Transverse colon (tissue), 4 donors: ENCODE measurements at regions not wholly inside any gene's neighbourhood (a gene's known extent, or its start where the extent isn't known, plus 50 kb on each side); places are given as distances from the start of the nearest gene placed in this dataset.
A peak's percentile ranks its signal among the peaks of the same experiment; 100 is the strongest.

ENCODE experiments used
- DNase-seq: peaks from one replicate; pipeline ENCODE4 v3.0.0-alpha.2; 2019
- H3K27ac ChIP-seq, 4 donors: fragments of 200-600 bp; sonication (generic); 2 replicates each; pipeline ENCODE4 v1.5.1; 2016 to 2018; ENCODE audit warnings: inconsistent platforms in 4 of 4
- H3K27me3 ChIP-seq: fragments of 200-600 bp; sonication (generic); 2 replicates; pipeline ENCODE4 v1.5.1; 2017; ENCODE audit warnings: inconsistent platforms
- H3K36me3 ChIP-seq, 4 donors: fragments of 200-600 bp; sonication (generic); 2 replicates each; pipeline ENCODE4 v1.5.1; 2017 to 2019; ENCODE audit warnings: inconsistent platforms in 4 of 4
- H3K4me1 ChIP-seq, 4 donors: fragments of 200-600 bp; sonication (generic); 2 replicates each; pipeline ENCODE4 v1.5.1; 2017 to 2020; ENCODE audit warnings: inconsistent platforms in 4 of 4
- H3K4me3 ChIP-seq, 4 donors: fragments of 200-600 bp; sonication (generic); 1 replicate in 1 of 4; 2 replicates in 3 of 4; pipeline versions ENCODE4 v1.5.1 to v1.6.1; 2017 to 2019; ENCODE audit warnings: inconsistent platforms in 4 of 4
- H3K9me3 ChIP-seq, 2 donors: fragments of 200-600 bp; sonication (generic); 2 replicates each; pipeline ENCODE4 v1.5.1; 2017 to 2019; ENCODE audit warnings: inconsistent platforms in 2 of 2
- EP300 ChIP-seq: sonication (generic); formaldehyde crosslinking; IDR thresholded peaks from one replicate; pipeline ENCODE4 v1.6.1; 2017; ENCODE audit warnings: antibody characterized with exemption, low read depth
- POLR2A ChIP-seq: fragments of 450-650 bp; IDR thresholded peaks from one replicate; pipeline ENCODE4 v1.6.1; 2016; ENCODE audit warnings: antibody characterized with exemption, mild to moderate bottlenecking, moderate library complexity
- POLR2AphosphoS5 ChIP-seq, 3 donors: sonication (generic); formaldehyde crosslinking; IDR thresholded peaks; one replicate each; pipeline ENCODE4 v1.6.1; 2016; ENCODE audit warnings: antibody characterized with exemption in 3 of 3
- WGBS, 2 donors: methylation state at CpG; one replicate each; pipeline ENCODE4 v1.1.5; 2018; ENCODE audit warnings: low coverage in 1 of 2; 5-methylcytosine and 5-hydroxymethylcytosine counted together
- in situ Hi-C, 4 donors: fragments of 200-750 bp; cut with MboI; loops; one replicate each; pipeline versions ENCODE4 v1.15.0 to v1.15.1; 2017; ENCODE audit warnings: low sequenced_read_pairs in 3 of 4, low pct_ligation_motif_present in 1 of 4, low pct_unique_long_range_greater_than_20kb in 1 of 4
- intact Hi-C: fragments of 100-400 bp; cut with DNase I; formaldehyde crosslinking; loops from one replicate; pipeline ENCODE4 v1.15.1; 2023; ENCODE audit warnings: low total_unique reads
- TF ChIP-seq, protein P1 (sequence below), 5 experiments: fragments of 200-600 bp in 3 of 5; fragments of 450-650 bp in 2 of 5; sonication (generic) in 3 of 5; IDR thresholded peaks; 1 replicate in 2 of 5; 2 replicates in 3 of 5; pipeline ENCODE4 v1.5.1; 2016 to 2017; ENCODE audit warnings: antibody characterized with exemption in 5 of 5, inconsistent platforms in 3 of 5, mild to moderate bottlenecking in 2 of 5, moderate library complexity in 1 of 5

DNA sequence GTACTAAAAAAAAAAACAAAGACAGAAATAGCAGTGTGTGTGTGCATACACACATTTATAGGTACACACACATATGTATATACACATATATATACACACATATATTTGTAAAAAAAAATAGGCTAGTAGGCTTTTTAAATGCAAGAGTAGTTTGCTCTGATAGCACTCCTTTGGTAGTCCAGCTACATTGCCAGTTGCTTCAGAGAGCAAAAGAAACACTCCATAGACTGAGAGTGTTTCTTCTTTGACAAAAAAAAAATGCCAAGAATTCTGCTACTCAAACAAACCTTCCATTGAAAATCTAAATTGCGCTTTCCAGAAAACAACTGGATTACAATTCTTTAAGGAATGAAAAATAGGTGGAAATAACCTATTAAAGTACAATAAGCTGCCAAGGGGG lies 365.9 kb upstream of the GALNT5 start:
- in situ Hi-C loops = loop anchor here in 1 of 4 donors (25.0 kb wide), 1 partner anchor 479 kb away; no protein-coding TSS in a partner anchor
- no peak for DNase-seq
- Histone ChIP-seq H3K27ac (no peak overlapping the region), H3K36me3 (no peaks in the 10 kb centered on the region), H3K9me3 (no peaks in the 10 kb centered on the region), H3K4me3 (no peak overlapping the region), H3K4me1 (peaks cover 0 to 14% (median 3%) of the 10 kb centered on the region in 4 donors), H3K27me3 (no peaks in the 10 kb centered on the region)
- 90 to 100% methylated on average over 1 of the region's 1 CpG for WGBS, 2 donors
- intact Hi-C loops = no loop called here
- TF ChIP-seq POLR2A (no peak), EP300 (no peak), POLR2AphosphoS5 (IDR thresholded peaks at IDR 0.05) (no peak)
- TF ChIP-seq, protein P1, sequence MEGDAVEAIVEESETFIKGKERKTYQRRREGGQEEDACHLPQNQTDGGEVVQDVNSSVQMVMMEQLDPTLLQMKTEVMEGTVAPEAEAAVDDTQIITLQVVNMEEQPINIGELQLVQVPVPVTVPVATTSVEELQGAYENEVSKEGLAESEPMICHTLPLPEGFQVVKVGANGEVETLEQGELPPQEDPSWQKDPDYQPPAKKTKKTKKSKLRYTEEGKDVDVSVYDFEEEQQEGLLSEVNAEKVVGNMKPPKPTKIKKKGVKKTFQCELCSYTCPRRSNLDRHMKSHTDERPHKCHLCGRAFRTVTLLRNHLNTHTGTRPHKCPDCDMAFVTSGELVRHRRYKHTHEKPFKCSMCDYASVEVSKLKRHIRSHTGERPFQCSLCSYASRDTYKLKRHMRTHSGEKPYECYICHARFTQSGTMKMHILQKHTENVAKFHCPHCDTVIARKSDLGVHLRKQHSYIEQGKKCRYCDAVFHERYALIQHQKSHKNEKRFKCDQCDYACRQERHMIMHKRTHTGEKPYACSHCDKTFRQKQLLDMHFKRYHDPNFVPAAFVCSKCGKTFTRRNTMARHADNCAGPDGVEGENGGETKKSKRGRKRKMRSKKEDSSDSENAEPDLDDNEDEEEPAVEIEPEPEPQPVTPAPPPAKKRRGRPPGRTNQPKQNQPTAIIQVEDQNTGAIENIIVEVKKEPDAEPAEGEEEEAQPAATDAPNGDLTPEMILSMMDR (IDR thresholded peaks at IDR 0.05) = no peak

DNA sequence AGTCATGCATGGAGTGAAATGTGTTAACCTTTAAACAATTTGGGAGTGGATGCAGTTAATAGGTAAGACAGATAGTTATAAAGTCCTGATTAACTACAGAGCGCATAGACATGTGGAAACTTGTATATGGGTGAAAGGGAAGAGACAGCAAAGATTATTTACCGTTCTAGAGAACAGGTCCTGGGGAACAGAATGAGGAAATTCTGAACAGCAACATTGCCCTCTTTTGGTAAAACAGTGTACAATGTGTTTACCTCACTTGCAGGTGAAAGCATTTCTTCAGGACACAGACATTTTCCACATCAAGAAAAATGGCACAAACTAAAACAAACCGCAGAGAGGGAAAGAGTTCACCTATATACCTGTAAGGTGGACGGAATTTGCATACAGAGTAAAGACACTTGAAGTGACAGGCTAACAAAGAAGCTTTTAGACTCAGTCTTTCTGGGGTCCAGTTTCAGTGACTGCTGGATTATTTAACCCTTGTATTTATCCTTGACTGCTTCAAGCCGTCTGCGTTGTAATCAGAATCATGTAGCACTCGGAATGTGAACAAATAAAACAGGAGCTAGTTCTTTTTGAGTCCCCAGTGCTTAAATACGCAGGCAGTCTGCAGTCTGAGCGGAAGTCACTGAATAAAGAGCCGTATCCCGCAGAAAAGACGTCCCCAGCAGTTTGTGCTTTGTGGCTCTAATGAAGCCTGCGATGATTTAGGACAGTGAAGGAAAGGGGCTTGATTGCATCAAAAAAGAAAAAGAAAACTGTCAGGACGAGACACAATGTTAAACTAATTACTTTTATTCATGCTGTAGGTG lies 364.8 kb upstream of the GALNT5 start:
- no peaks in the 10 kb centered on the region for H3K36me3 ChIP-seq
- peak overlapping the region in 1 of 4 donors; percentile 6 for H3K27ac ChIP-seq
- in situ Hi-C loops = loop anchor here in 1 of 4 donors (25.0 kb wide), 1 partner anchor 480 kb away; no protein-coding TSS in a partner anchor
- peak overlapping the region in 3 of 4 donors; percentile 24 to 42 (median 25) for H3K4me3 ChIP-seq
- TF ChIP-seq EP300 (no peak), POLR2A (no peak), POLR2AphosphoS5 (IDR thresholded peaks at IDR 0.05) (no peak)
- TF ChIP-seq, protein P1 (IDR thresholded peaks at IDR 0.05) = peak; percentile 30 to 69 (median 46)
- H3K27me3 ChIP-seq = no peaks in the 10 kb centered on the region
- H3K9me3 ChIP-seq = no peaks in the 10 kb centered on the region
- H3K4me1 ChIP-seq = peaks cover 0 to 14% (median 3%) of the 10 kb centered on the region in 4 donors
- no peak for DNase-seq
- 0 to 4% methylated on average over 3 to 14 of the region's 14 CpGs for WGBS, 2 donors
- intact Hi-C loops = no loop called here

DNA sequence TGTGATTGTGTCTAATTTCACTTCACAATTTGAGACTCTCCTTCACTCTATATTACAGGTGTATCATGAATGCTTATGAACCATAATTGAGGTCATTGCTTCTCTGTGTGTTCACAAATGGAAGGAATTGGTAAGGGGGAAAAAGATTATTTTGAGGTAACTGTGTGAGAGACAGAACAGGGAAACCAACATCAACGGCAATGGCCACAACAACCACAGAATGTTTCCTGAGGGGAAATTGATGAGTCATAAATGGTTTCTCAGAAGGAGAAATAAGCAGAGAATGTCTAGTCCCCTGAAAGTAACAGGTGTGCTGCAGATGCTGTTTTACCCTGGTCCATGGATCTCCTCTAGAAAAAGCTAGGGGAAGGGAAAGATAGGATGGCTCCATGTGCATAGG lies 361.2 kb upstream of the GALNT5 start:
- no peak overlapping the region for H3K27ac ChIP-seq
- H3K9me3 ChIP-seq = no peaks in the 10 kb centered on the region
- H3K4me1 ChIP-seq = peaks cover 0 to 14% (median 3%) of the 10 kb centered on the region in 4 donors
- no peaks in the 10 kb centered on the region for H3K36me3 ChIP-seq
- TF ChIP-seq, protein P1 (IDR thresholded peaks at IDR 0.05) = no peak
- intact Hi-C loops (no loop called here), in situ Hi-C loops (loop anchor here in 1 of 4 donors (25.0 kb wide), 1 partner anchor 484 kb away; no protein-coding TSS in a partner anchor)
- no peaks in the 10 kb centered on the region for H3K27me3 ChIP-seq
- no peak for DNase-seq
- 56 to 67% methylated on average over 1 of the region's 1 CpG for WGBS, 2 donors
- no peak overlapping the region for H3K4me3 ChIP-seq

DNA sequence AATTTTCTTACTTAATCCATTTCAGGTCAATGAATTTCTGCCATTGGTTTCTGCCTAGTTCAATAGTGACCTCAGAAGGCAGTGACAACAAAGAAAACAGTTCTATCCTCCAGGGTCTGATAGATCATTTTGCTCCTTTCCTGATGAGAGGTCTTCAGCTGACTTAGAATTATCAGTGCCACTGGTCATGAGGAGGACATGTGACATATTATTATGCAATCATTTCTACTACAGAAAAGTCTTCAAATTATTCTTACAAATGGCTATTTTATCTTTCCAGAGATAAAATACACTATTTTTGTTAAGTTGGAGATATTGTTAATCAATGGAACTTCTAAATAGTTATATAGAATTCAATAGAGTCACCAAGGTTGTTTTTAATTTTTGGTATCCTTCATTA lies 360.0 kb upstream of the GALNT5 start:
- no peak for TF ChIP-seq EP300
- no peak for TF ChIP-seq POLR2AphosphoS5 (IDR thresholded peaks at IDR 0.05)
- TF ChIP-seq POLR2A = no peak
- TF ChIP-seq, protein P1 (IDR thresholded peaks at IDR 0.05) = no peak
- DNase-seq = no peak
- no peaks in the 10 kb centered on the region for H3K9me3 ChIP-seq
- in situ Hi-C loops (loop anchor here in 1 of 4 donors (25.0 kb wide), 1 partner anchor 485 kb away; no protein-coding TSS in a partner anchor), intact Hi-C loops (no loop called here)
- no peaks in the 10 kb centered on the region for H3K36me3 ChIP-seq
- H3K4me3 ChIP-seq = no peak overlapping the region
- no peak overlapping the region for H3K27ac ChIP-seq
- H3K4me1 ChIP-seq = peaks cover 0 to 10% (median 3%) of the 10 kb centered on the region in 4 donors
- no peaks in the 10 kb centered on the region for H3K27me3 ChIP-seq
